ENCODE measurements at regions not wholly inside any gene's neighbourhood (a gene's known extent, or its start where the extent isn't known, plus 50 kb on each side); places are given as distances from the start of the nearest gene placed in this dataset.

- Mint-ChIP-seq H3K27ac (no peak overlapping the region), H3K27me3 (ENCODE audit: low read depth) (peaks cover 36% of the 10 kb centered on the region), H3K4me1 (no peaks in the 10 kb centered on the region), H3K4me3 (no peak overlapping the region), H3K36me3 (no peaks in the 10 kb centered on the region), H3K9me3 (peaks cover 4% of the 10 kb centered on the region)
- TF ChIP-seq CTCF (IDR thresholded peaks at IDR 0.05; ENCODE audit: unreplicated experiment): no peak
- DNase-seq (ENCODE audit: low spot score in 2 of 2, unreplicated experiment in 2 of 2): no peak
Observed at GRCh38 chr2:3066831-3067230, 310.8 kb downstream of the EIPR1 start.

GRCh38 chr2:3065928-3066327, 311.7 kb downstream of the EIPR1 start:
- H3K36me3 Mint-ChIP-seq: no peaks in the 10 kb centered on the region
- no peaks in the 10 kb centered on the region for H3K4me1 Mint-ChIP-seq
- no peak overlapping the region for H3K27ac Mint-ChIP-seq
- DNase-seq (ENCODE audit: low spot score in 2 of 2, unreplicated experiment in 2 of 2): no peak
- H3K4me3 Mint-ChIP-seq: no peak overlapping the region
- peaks cover 4% of the 10 kb centered on the region for H3K9me3 Mint-ChIP-seq
- no peak for TF ChIP-seq CTCF (IDR thresholded peaks at IDR 0.05; ENCODE audit: unreplicated experiment)
- peaks cover 36% of the 10 kb centered on the region for H3K27me3 Mint-ChIP-seq (ENCODE audit: low read depth)

GRCh38 chr2:3062476-3063260, 314.9 kb downstream of the EIPR1 start:
- Mint-ChIP-seq H3K27ac (no peak overlapping the region), H3K36me3 (no peaks in the 10 kb centered on the region), H3K27me3 (ENCODE audit: low read depth) (peaks cover 21% of the 10 kb centered on the region), H3K9me3 (peaks cover 5% of the 10 kb centered on the region), H3K4me1 (peaks cover 3% of the 10 kb centered on the region), H3K4me3 (no peak overlapping the region)
- no peak for TF ChIP-seq CTCF (IDR thresholded peaks at IDR 0.05; ENCODE audit: unreplicated experiment)
- DNase-seq (ENCODE audit: low spot score in 2 of 2, unreplicated experiment in 2 of 2): no peak

GRCh38 chr2:3060049-3060448, 317.6 kb downstream of the EIPR1 start:
- Mint-ChIP-seq H3K4me1 (peaks cover 3% of the 10 kb centered on the region), H3K9me3 (peaks cover 16% of the 10 kb centered on the region), H3K27me3 (ENCODE audit: low read depth) (peaks cover 3% of the 10 kb centered on the region), H3K27ac (no peak overlapping the region), H3K36me3 (no peaks in the 10 kb centered on the region), H3K4me3 (no peak overlapping the region)
- no peak for TF ChIP-seq CTCF (IDR thresholded peaks at IDR 0.05; ENCODE audit: unreplicated experiment)
- no peak for DNase-seq (ENCODE audit: low spot score in 2 of 2, unreplicated experiment in 2 of 2)

GRCh38 chr2:3059141-3059925, 318.3 kb downstream of the EIPR1 start:
- no peak for DNase-seq (ENCODE audit: low spot score in 2 of 2, unreplicated experiment in 2 of 2)
- no peak for TF ChIP-seq CTCF (IDR thresholded peaks at IDR 0.05; ENCODE audit: unreplicated experiment)

More at GRCh38 chr2:3059141-3059925, 318.3 kb downstream of the EIPR1 start:
- peaks cover 3% of the 10 kb centered on the region for H3K4me1 Mint-ChIP-seq
- H3K36me3 Mint-ChIP-seq: no peaks in the 10 kb centered on the region
- H3K27me3 Mint-ChIP-seq (ENCODE audit: low read depth): peaks cover 5% of the 10 kb centered on the region
- peaks cover 12% of the 10 kb centered on the region for H3K9me3 Mint-ChIP-seq
- no peak overlapping the region for H3K4me3 Mint-ChIP-seq
- no peak overlapping the region for H3K27ac Mint-ChIP-seq

Measured in mesothelial cell of epicardium (in vitro differentiated cells).